HCT116 (cell line): ENCODE measurements at regions not wholly inside any gene's neighbourhood (a gene's known extent, or its start where the extent isn't known, plus 50 kb on each side); places are given as distances from the start of the nearest gene placed in this dataset.

ENCODE experiments used
- ATAC-seq: fragments of 200-7000 bp; cut with Tn5 transposase; 2 replicates; pipeline ENCODE4 v1.9.1; 2020; ENCODE audit warnings: mild to moderate bottlenecking, moderate library complexity
- BruUV-seq: library from RNA; stranded (reverse); fragments of 400-500 nt; replicated peaks from 2 replicates; lab custom pipeline; 2021; lab: Mats Ljungman, UMichigan
- CTCF ChIA-PET: fragments of 300-600 bp; sonication (Branson Sonifier 250); formaldehyde crosslinking; loops from one replicate; lab custom pipeline; 2021; ENCODE audit warnings: antibody characterized with exemption; lab: Charles Lee
- POLR2A ChIA-PET: fragments of 300-600, 350-600 bp; sonication (Branson Sonifier 250); formaldehyde crosslinking; loops from one replicate; lab custom pipeline; 2021; ENCODE audit warnings: antibody characterized with exemption; lab: Charles Lee
- RAD21 ChIA-PET, 2 experiments: fragments of 300-600 bp; sonication (Branson Sonifier 250); formaldehyde crosslinking; loops; one replicate each; lab custom pipeline; 2023; ENCODE audit warnings: low total read pairs in 2 of 2; ENCODE audit not compliant: uncharacterized antibody in 2 of 2, unreplicated experiment in 2 of 2, low non-redundant PET in 1 of 2; lab: Charles Lee
- DNase-seq: peaks from one replicate; pipeline ENCODE4 v3.0.0-alpha.2; 2010; ENCODE audit warnings: low read depth, low spot score
- H2AFZ ChIP-seq: fragments of 200-600 bp; shearing (Covaris generic), sonication (generic); 2 replicates; pipeline ENCODE4 v1.6.1; 2017; ENCODE audit warnings: low read depth, mixed run types, mixed read lengths, antibody characterized with exemption, low read length; ENCODE audit not compliant: poor library complexity, severe bottlenecking
- H3K27ac ChIP-seq: 2 replicates; pipeline ENCODE4 v1.5.1; 2012; ENCODE audit warnings: low read depth, low read length
- H3K27me3 ChIP-seq: fragments of 200-600 bp; sonication (generic); 2 replicates; pipeline ENCODE4 v1.6.1; 2016; ENCODE audit warnings: mixed run types, low read length, mixed read lengths; ENCODE audit not compliant: insufficient read depth
- H3K36me3 ChIP-seq, 2 experiments: fragments of 200-500 bp in 1 of 2; fragments of 200-600 bp in 1 of 2; sonication (Bioruptor generic) in 1 of 2; sonication (generic) in 1 of 2; 2 replicates each; pipeline versions ENCODE4 v1.5.1 to v1.6.1; 2014 to 2016; ENCODE audit warnings: low read length in 2 of 2, inconsistent platforms in 1 of 2, mixed read lengths in 1 of 2, mixed run types in 1 of 2; ENCODE audit not compliant: insufficient read depth in 2 of 2, control insufficient read depth in 1 of 2
- H3K4me1 ChIP-seq, 2 experiments: fragments of 200-600 bp in 1 of 2; sonication (generic) in 1 of 2; 2 replicates each; pipeline versions ENCODE4 v1.5.1 to v1.6.1; 2012 to 2017; ENCODE audit warnings: low read length in 2 of 2, inconsistent platforms in 1 of 2, mild to moderate bottlenecking in 1 of 2, mixed read lengths in 1 of 2, mixed run types in 1 of 2, moderate library complexity in 1 of 2; ENCODE audit not compliant: insufficient read depth in 2 of 2, control insufficient read depth in 1 of 2
- H3K4me2 ChIP-seq: fragments of 200-600 bp; sonication (generic); 2 replicates; pipeline ENCODE4 v1.6.1; 2017; ENCODE audit warnings: mixed run types, low read length, mixed read lengths
- H3K4me3 ChIP-seq, 2 experiments: fragments of 200-600 bp in 1 of 2; sonication (generic) in 1 of 2; replicated peaks in 1 of 2; 2 replicates each; pipeline ENCODE4 v1.5.1; 2011 to 2016; ENCODE audit warnings: low read length in 2 of 2, control low read depth in 1 of 2, low read depth in 1 of 2, mild to moderate bottlenecking in 1 of 2, mixed read lengths in 1 of 2, mixed run types in 1 of 2
- H3K79me2 ChIP-seq: fragments of 200-600 bp; sonication (generic); 2 replicates; pipeline ENCODE4 v1.6.1; 2017; ENCODE audit warnings: mild to moderate bottlenecking, mixed run types, low read length, moderate library complexity, mixed read lengths; ENCODE audit not compliant: insufficient read depth
- H3K9ac ChIP-seq: fragments of 200-600 bp; sonication (generic); 2 replicates; pipeline ENCODE4 v1.6.1; 2016; ENCODE audit warnings: low read length, mixed read lengths
- H3K9me2 ChIP-seq: fragments of 200-600 bp; sonication (generic), shearing (Covaris generic); 2 replicates; pipeline ENCODE4 v1.6.1; 2017; ENCODE audit warnings: mixed run types, mild to moderate bottlenecking, moderate library complexity; ENCODE audit not compliant: insufficient read depth
- H3K9me3 ChIP-seq, 2 experiments: fragments of 200-500 bp in 1 of 2; fragments of 200-600 bp in 1 of 2; sonication (Bioruptor generic) in 1 of 2; sonication (generic) in 1 of 2; 2 replicates each; pipeline ENCODE4 v1.6.1; 2014 to 2017; ENCODE audit warnings: low read length in 2 of 2, mixed read lengths in 2 of 2, inconsistent platforms in 1 of 2, low read depth in 1 of 2, mild to moderate bottlenecking in 1 of 2, mixed run types in 1 of 2, moderate library complexity in 1 of 2; ENCODE audit not compliant: control insufficient read depth in 1 of 2, insufficient read depth in 1 of 2
- H4K20me1 ChIP-seq: fragments of 200-600 bp; sonication (generic), shearing (Covaris generic); 2 replicates; pipeline ENCODE4 v1.6.1; 2017; ENCODE audit warnings: mixed run types, mild to moderate bottlenecking, moderate library complexity; ENCODE audit not compliant: insufficient read depth
- CBX3 ChIP-seq: IDR thresholded peaks from 2 replicates; pipeline ENCODE4 v1.6.1; 2012; ENCODE audit warnings: low read depth
- CEBPB ChIP-seq: IDR thresholded peaks from 2 replicates; pipeline ENCODE4 v1.6.1; 2012; ENCODE audit warnings: low read depth
- EGR1 ChIP-seq: IDR thresholded peaks from 2 replicates; pipeline ENCODE4 v1.6.1; 2012; ENCODE audit warnings: low read depth
- ELF1 ChIP-seq: IDR thresholded peaks from 2 replicates; pipeline ENCODE4 v1.6.1; 2012; ENCODE audit warnings: low read depth, borderline replicate concordance
- EZH2 ChIP-seq: fragments of 200-600 bp; sonication (generic); IDR thresholded peaks from 2 replicates; pipeline ENCODE4 v1.6.1; 2017; ENCODE audit warnings: antibody characterized with exemption, mixed run types
- EZH2phosphoT487 ChIP-seq: fragments of 200-600 bp; IDR thresholded peaks from 2 replicates; pipeline ENCODE4 v1.6.1; 2018; ENCODE audit warnings: antibody characterized with exemption, borderline replicate concordance
- FOSL1 ChIP-seq: IDR thresholded peaks from 2 replicates; pipeline ENCODE4 v1.6.1; 2012; ENCODE audit warnings: low read depth
- JUND ChIP-seq: IDR thresholded peaks from 2 replicates; pipeline ENCODE4 v1.6.1; 2012
- POLR2A ChIP-seq: IDR thresholded peaks from 2 replicates; pipeline ENCODE4 v1.7.0; 2011; ENCODE audit warnings: borderline replicate concordance; ENCODE audit not compliant: insufficient read depth, insufficient read length; ENCODE audit errors: extremely low read depth
- POLR2AphosphoS5 ChIP-seq: IDR thresholded peaks from 2 replicates; pipeline ENCODE4 v1.6.1; 2011; ENCODE audit warnings: mild to moderate bottlenecking, low read depth, low read length, moderate library complexity
- RAD21 ChIP-seq: IDR thresholded peaks from 2 replicates; pipeline ENCODE4 v1.6.1; 2012; ENCODE audit warnings: low read depth, mild to moderate bottlenecking
- SIN3A ChIP-seq: IDR thresholded peaks from 2 replicates; pipeline ENCODE4 v1.6.1; 2012; ENCODE audit warnings: low read depth
- SP1 ChIP-seq: IDR thresholded peaks from 2 replicates; pipeline ENCODE4 v1.6.1; 2012; ENCODE audit warnings: low read depth
- YY1 ChIP-seq: IDR thresholded peaks from 2 replicates; pipeline ENCODE4 v1.6.1; 2011; ENCODE audit warnings: low read length, low read depth, moderate library complexity, mild to moderate bottlenecking; ENCODE audit not compliant: insufficient replicate concordance; ENCODE audit errors: extremely low read depth
- ZNF274 ChIP-seq: fragments of 200-500 bp; sonication (Bioruptor generic); IDR thresholded peaks from 2 replicates; pipeline ENCODE4 v1.6.1; 2014; ENCODE audit warnings: mild to moderate bottlenecking, low read depth, low read length, inconsistent platforms
- intact Hi-C: fragments of 100-400 bp; cut with micrococcal nuclease; formaldehyde crosslinking; loops from 2 replicates; pipeline ENCODE4 v1.10.0; 2022
- TF ChIP-seq, protein P1 (sequence below): IDR thresholded peaks from 2 replicates; pipeline ENCODE4 v1.6.1; 2012
- TF ChIP-seq, protein P2 (sequence below): IDR thresholded peaks from 2 replicates; pipeline ENCODE4 v1.6.1; 2012
- TF ChIP-seq, protein P3 (sequence below), 3 experiments: fragments of 200-600 bp in 1 of 3; sonication (generic) in 1 of 3; IDR thresholded peaks in 2 of 3; conservative IDR thresholded peaks in 1 of 3; 2 replicates each; pipeline ENCODE4 v1.5.1; 2012 to 2017; ENCODE audit warnings: low read depth in 2 of 3, low read length in 2 of 3, antibody characterized with exemption in 1 of 3, borderline replicate concordance in 1 of 3, control low read depth in 1 of 3, mild to moderate bottlenecking in 1 of 3, mixed read lengths in 1 of 3, mixed run types in 1 of 3, moderate library complexity in 1 of 3; ENCODE audit not compliant: insufficient read depth in 1 of 3

DNA sequence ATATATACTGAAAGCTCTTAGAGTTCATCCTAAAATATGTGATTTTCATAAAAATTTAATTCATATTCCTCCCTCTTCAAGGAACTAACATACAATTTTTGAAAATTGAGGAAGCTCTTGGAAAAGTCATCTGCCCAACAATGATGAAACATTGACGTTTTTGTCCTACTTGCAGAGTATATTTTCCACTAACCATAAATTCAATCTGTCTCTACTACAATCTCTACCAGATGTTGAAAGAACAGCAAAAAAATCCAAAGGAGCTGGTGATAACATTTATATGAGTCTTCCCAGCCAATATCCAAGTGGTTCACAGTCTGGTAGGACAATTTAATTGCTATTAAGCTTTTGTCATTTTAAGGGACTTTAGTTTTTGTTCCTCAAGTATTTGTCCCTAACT is 81.1 kb upstream of the NR3C1 start (continued):
- TF ChIP-seq EGR1 (no peak), CEBPB (no peak), YY1 (no peak), ZNF274 (no peak), JUND (no peak), POLR2A (no peak), SP1 (no peak)
- TF ChIP-seq, protein P1, sequence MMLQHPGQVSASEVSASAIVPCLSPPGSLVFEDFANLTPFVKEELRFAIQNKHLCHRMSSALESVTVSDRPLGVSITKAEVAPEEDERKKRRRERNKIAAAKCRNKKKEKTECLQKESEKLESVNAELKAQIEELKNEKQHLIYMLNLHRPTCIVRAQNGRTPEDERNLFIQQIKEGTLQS: no peak

DNA sequence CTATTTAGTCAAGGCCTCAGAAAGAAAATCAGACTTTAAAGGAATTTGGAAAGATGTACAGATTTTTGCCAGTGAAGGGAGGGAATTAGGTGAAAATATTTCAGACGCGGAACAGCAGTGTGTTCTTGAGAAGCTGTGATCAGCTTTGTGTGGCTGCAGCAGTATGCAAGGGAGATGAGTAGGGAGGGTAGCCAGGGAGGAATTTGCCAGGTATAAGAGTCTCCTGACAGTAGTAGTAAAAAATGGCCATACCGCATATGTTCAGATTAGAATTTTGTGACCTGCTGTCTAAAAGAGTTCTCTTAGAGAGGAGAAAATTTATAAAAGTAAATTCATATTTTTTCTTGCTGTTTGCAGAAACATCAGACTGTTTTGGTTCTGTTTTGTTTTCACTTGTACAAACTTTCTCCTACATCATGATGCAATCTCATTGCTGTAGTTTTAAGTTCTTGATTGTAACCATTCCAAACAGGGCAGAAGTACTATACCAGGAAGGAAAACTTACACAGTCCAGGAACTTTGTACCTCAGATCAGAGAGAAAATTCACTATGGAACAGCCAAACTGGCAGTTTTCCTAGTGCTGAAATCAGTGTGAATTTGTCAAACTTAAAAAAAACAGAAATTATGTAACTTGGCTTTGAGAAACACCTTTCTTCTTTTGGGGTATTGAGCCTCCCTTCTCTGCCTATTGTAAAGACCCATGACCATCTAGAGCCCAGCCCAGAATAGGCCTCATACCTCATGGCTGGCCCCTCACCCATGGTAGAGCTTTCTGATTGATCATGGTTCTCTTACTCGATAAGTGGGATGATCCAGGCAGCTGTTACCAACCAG is 78.4 kb upstream of the NR3C1 start:
- DNase-seq (no peak), ATAC-seq (no peak)
- Histone ChIP-seq H3K9me2 (no peaks in the 10 kb centered on the region), H4K20me1 (no peaks in the 10 kb centered on the region), H2AFZ (no peak overlapping the region), H3K27ac (no peak overlapping the region), H3K9ac (no peak overlapping the region), H3K79me2 (no peaks in the 10 kb centered on the region), H3K4me3 (no peak overlapping the region), H3K36me3 (no peaks in the 10 kb centered on the region), H3K4me1 (no peaks in the 10 kb centered on the region), H3K4me2 (no peak overlapping the region), H3K27me3 (no peaks in the 10 kb centered on the region), H3K9me3 (no peaks in the 10 kb centered on the region)
- ChIA-PET POLR2A (no interaction called here), CTCF (no interaction called here), RAD21 (no interaction called here)
- no peak for TF ChIP-seq EGR1
- no peak for TF ChIP-seq EZH2
- TF ChIP-seq JUND: no peak
- no peak for TF ChIP-seq ZNF274
- TF ChIP-seq, protein P2, sequence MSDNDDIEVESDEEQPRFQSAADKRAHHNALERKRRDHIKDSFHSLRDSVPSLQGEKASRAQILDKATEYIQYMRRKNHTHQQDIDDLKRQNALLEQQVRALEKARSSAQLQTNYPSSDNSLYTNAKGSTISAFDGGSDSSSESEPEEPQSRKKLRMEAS: no peak
- no peak for TF ChIP-seq ELF1
- no peak for TF ChIP-seq SP1
- TF ChIP-seq POLR2AphosphoS5: no peak
- TF ChIP-seq, protein P3, sequence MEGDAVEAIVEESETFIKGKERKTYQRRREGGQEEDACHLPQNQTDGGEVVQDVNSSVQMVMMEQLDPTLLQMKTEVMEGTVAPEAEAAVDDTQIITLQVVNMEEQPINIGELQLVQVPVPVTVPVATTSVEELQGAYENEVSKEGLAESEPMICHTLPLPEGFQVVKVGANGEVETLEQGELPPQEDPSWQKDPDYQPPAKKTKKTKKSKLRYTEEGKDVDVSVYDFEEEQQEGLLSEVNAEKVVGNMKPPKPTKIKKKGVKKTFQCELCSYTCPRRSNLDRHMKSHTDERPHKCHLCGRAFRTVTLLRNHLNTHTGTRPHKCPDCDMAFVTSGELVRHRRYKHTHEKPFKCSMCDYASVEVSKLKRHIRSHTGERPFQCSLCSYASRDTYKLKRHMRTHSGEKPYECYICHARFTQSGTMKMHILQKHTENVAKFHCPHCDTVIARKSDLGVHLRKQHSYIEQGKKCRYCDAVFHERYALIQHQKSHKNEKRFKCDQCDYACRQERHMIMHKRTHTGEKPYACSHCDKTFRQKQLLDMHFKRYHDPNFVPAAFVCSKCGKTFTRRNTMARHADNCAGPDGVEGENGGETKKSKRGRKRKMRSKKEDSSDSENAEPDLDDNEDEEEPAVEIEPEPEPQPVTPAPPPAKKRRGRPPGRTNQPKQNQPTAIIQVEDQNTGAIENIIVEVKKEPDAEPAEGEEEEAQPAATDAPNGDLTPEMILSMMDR (IDR thresholded peaks at IDR 0.05 in 2 of 3, conservative IDR thresholded peaks at IDR 0.05 in 1 of 3; ENCODE audit: borderline replicate concordance in 1 of 3, insufficient read depth in 1 of 3, low read depth in 2 of 3, low read length in 2 of 3): no peak
- no peak for TF ChIP-seq YY1
- TF ChIP-seq EZH2phosphoT487: no peak
- no peak for TF ChIP-seq FOSL1
- no peak for TF ChIP-seq SIN3A
- TF ChIP-seq RAD21: no peak
- no peak for TF ChIP-seq CBX3
- no peak for TF ChIP-seq POLR2A
- intact Hi-C loops: no loop called here
- BruUV-seq: no TSS peak
